OCI-LY1 (cell line): ENCODE measurements at regions not wholly inside any gene's neighbourhood (a gene's known extent, or its start where the extent isn't known, plus 50 kb on each side); places are given as distances from the start of the nearest gene placed in this dataset.

Experiments
- H2AFZ ChIP-seq: fragments of 200-600 bp; sonication (generic), shearing (Covaris generic); 2 replicates; pipeline ENCODE4 v1.6.0; 2014; ENCODE audit warnings: antibody characterized with exemption, mild to moderate bottlenecking, low read length
- H3F3A ChIP-seq: fragments of 200-600 bp; sonication (generic), shearing (Covaris generic); 2 replicates; pipeline ENCODE4 v1.6.0; 2014; ENCODE audit warnings: mild to moderate bottlenecking, antibody characterized with exemption, low read length, moderate library complexity; ENCODE audit not compliant: insufficient read depth
- H3K27ac ChIP-seq: fragments of 200-600 bp; sonication (generic); 2 replicates; pipeline ENCODE4 v1.5.1; 2014; ENCODE audit warnings: low read length, mixed run types, mild to moderate bottlenecking, low read depth; ENCODE audit not compliant: poor library complexity, severe bottlenecking
- H3K27me3 ChIP-seq: fragments of 200-600 bp; sonication (generic); 2 replicates; pipeline ENCODE4 v1.6.0; 2014; ENCODE audit warnings: antibody characterized with exemption, mild to moderate bottlenecking, low read length, moderate library complexity; ENCODE audit not compliant: insufficient read depth
- H3K36me3 ChIP-seq: fragments of 200-600 bp; sonication (generic); 2 replicates; pipeline ENCODE4 v1.6.1; 2014; ENCODE audit warnings: mild to moderate bottlenecking, antibody characterized with exemption, low read length, moderate library complexity, mixed read lengths; ENCODE audit not compliant: insufficient read depth
- H3K4me1 ChIP-seq: fragments of 200-600 bp; sonication (generic); 2 replicates; pipeline ENCODE4 v1.5.1; 2014; ENCODE audit warnings: mild to moderate bottlenecking, low read length, moderate library complexity; ENCODE audit not compliant: insufficient read depth, severe bottlenecking
- H3K4me2 ChIP-seq: fragments of 200-600 bp; sonication (generic), shearing (Covaris generic); 2 replicates; pipeline ENCODE4 v1.6.1; 2014; ENCODE audit warnings: low read length
- H3K4me3 ChIP-seq: fragments of 200-600 bp; sonication (generic); 2 replicates; pipeline ENCODE4 v1.5.1; 2014; ENCODE audit warnings: low read length, low read depth, mild to moderate bottlenecking, mixed read lengths; ENCODE audit not compliant: poor library complexity, severe bottlenecking
- H3K79me2 ChIP-seq: fragments of 200-600 bp; shearing (Covaris generic); 2 replicates; pipeline ENCODE4 v1.6.1; 2016; ENCODE audit warnings: mixed run types, low read length, mixed read lengths; ENCODE audit not compliant: insufficient read depth
- H3K9ac ChIP-seq: fragments of 200-600 bp; sonication (generic), shearing (Covaris generic); 2 replicates; pipeline ENCODE4 v1.6.1; 2014; ENCODE audit warnings: mild to moderate bottlenecking, low read length, mixed read lengths
- H3K9me2 ChIP-seq: fragments of 200-600 bp; sonication (generic), shearing (Covaris generic); 2 replicates; pipeline ENCODE4 v1.6.1; 2014; ENCODE audit warnings: low read depth, mild to moderate bottlenecking, low read length, mixed read lengths
- H3K9me3 ChIP-seq: fragments of 200-600 bp; shearing (Covaris generic); 2 replicates; pipeline ENCODE4 v1.6.1; 2014; ENCODE audit warnings: low read length, mixed read lengths
- H4K20me1 ChIP-seq: fragments of 200-600 bp; sonication (generic), shearing (Covaris generic); 2 replicates; pipeline ENCODE4 v1.6.0; 2016; ENCODE audit warnings: mild to moderate bottlenecking, low read length; ENCODE audit not compliant: insufficient read depth
- CTCF ChIP-seq: fragments of 200-600 bp; sonication (generic), shearing (Covaris generic); IDR thresholded peaks from 2 replicates; pipeline ENCODE4 v1.5.1; 2017; ENCODE audit warnings: mild to moderate bottlenecking, antibody characterized with exemption, low read length, moderate library complexity, mixed read lengths
- EZH2 ChIP-seq: fragments of 200-600 bp; sonication (generic), shearing (Covaris generic); IDR thresholded peaks from 2 replicates; pipeline ENCODE4 v1.8.0; 2017; ENCODE audit warnings: borderline replicate concordance, mixed run types, mild to moderate bottlenecking, antibody characterized with exemption, low read length, moderate library complexity, mixed read lengths

GRCh38 chr7:14073988-14074387 is 84.5 kb upstream of the ETV1 start:
- no peaks in the 10 kb centered on the region; the same call in 1 of the 2 replicates for H3F3A ChIP-seq
- no peak overlapping the region for H3K27ac ChIP-seq
- H3K27me3 ChIP-seq, result no peaks in the 10 kb centered on the region
- no peaks in the 10 kb centered on the region for H3K79me2 ChIP-seq
- no peak overlapping the region for H3K9ac ChIP-seq
- H3K4me1 ChIP-seq, result no peaks in the 10 kb centered on the region
- H3K4me3 ChIP-seq, result no peak overlapping the region
- no peaks in the 10 kb centered on the region for H3K9me3 ChIP-seq
- no peaks in the 10 kb centered on the region for H3K9me2 ChIP-seq
- TF ChIP-seq EZH2, result no peak
- TF ChIP-seq CTCF, result no peak
- no peak overlapping the region for H2AFZ ChIP-seq
- no peak overlapping the region for H3K4me2 ChIP-seq
- H3K36me3 ChIP-seq, result no peaks in the 10 kb centered on the region
- H4K20me1 ChIP-seq, result no peaks in the 10 kb centered on the region

- no peak for TF ChIP-seq EZH2
- TF ChIP-seq CTCF, result no peak
- Histone ChIP-seq H3K36me3 (no peaks in the 10 kb centered on the region), H3K9me3 (no peaks in the 10 kb centered on the region), H3K4me1 (no peaks in the 10 kb centered on the region), H4K20me1 (no peaks in the 10 kb centered on the region), H3K4me2 (no peak overlapping the region), H3K9me2 (no peaks in the 10 kb centered on the region), H3K27ac (no peak overlapping the region), H3K79me2 (no peaks in the 10 kb centered on the region), H3K27me3 (no peaks in the 10 kb centered on the region), H3F3A (no peaks in the 10 kb centered on the region; the same call in 1 of the 2 replicates), H2AFZ (no peak overlapping the region), H3K9ac (no peak overlapping the region), H3K4me3 (no peak overlapping the region)
Observed at GRCh38 chr7:14073543-14073942, 84.1 kb upstream of the ETV1 start.

DNA sequence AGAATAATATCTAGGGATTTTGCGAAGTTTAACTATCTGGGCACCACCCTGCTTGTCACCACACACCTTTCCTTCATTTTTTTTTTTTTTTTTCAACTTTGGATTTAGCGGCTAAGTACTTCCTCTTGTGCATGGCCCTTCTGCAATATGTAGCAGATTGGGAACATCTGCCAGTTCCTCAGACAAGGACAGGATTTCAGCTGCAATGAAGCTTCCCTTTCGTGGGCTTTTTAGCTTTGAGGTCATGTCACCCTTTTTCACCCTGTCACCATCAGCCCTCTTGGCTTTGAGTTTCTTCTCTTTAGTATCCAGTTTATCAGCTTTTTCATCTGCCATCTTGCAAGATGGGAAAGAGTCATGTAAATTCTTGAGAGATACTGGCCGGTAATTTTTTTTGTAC is 81.6 kb upstream of the ETV1 start:
- TF ChIP-seq CTCF, result no peak
- TF ChIP-seq EZH2, result no peak
- no peaks in the 10 kb centered on the region for H4K20me1 ChIP-seq
- H3K36me3 ChIP-seq, result no peaks in the 10 kb centered on the region
- no peaks in the 10 kb centered on the region for H3K9me3 ChIP-seq
- no peaks in the 10 kb centered on the region for H3K4me1 ChIP-seq
- H3K79me2 ChIP-seq, result no peaks in the 10 kb centered on the region
- no peaks in the 10 kb centered on the region for H3F3A ChIP-seq
- no peak overlapping the region for H2AFZ ChIP-seq
- no peaks in the 10 kb centered on the region for H3K27me3 ChIP-seq
- no peak overlapping the region for H3K4me3 ChIP-seq
- H3K9me2 ChIP-seq, result no peaks in the 10 kb centered on the region
- H3K4me2 ChIP-seq, result no peak overlapping the region
- no peak overlapping the region for H3K27ac ChIP-seq
- no peak overlapping the region for H3K9ac ChIP-seq
